Keratinocyte (primary cell): ENCODE measurements at regions not wholly inside any gene's neighbourhood (a gene's known extent, or its start where the extent isn't known, plus 50 kb on each side); places are given as distances from the start of the nearest gene placed in this dataset.

ENCODE experiments used
- DNase-seq: peaks from one replicate; pipeline ENCODE4 v3.0.0-alpha.2; 2011; ENCODE audit warnings: low read depth, missing footprints, low spot score
- FAIRE-seq: peaks from 2 replicates; lab custom pipeline; 2011; peaks lifted over from hg19 to GRCh38; lab: Jason Lieb, UNC
- H2AFZ ChIP-seq: 2 replicates; pipeline ENCODE4 v1.6.0; 2012; ENCODE audit warnings: low read length, control low read depth, inconsistent platforms; ENCODE audit not compliant: control insufficient read depth
- H3K27ac ChIP-seq: 2 replicates; pipeline ENCODE4 v1.5.1; 2011; ENCODE audit warnings: low read length; ENCODE audit not compliant: control insufficient read depth, insufficient read depth
- H3K27me3 ChIP-seq: 3 replicates; pipeline ENCODE4 v1.6.0; 2011; ENCODE audit warnings: low read length; ENCODE audit not compliant: control insufficient read depth, insufficient read depth; ENCODE audit errors: extremely low read depth
- H3K36me3 ChIP-seq, 2 experiments: 2 replicates in 1 of 2; 3 replicates in 1 of 2; pipeline ENCODE4 v1.5.1; 2011; ENCODE audit warnings: low read length in 2 of 2, mild to moderate bottlenecking in 1 of 2; ENCODE audit not compliant: control insufficient read depth in 2 of 2, insufficient read depth in 2 of 2; ENCODE audit errors: extremely low read depth in 1 of 2
- H3K4me1 ChIP-seq: 3 replicates; pipeline ENCODE4 v1.5.1; 2011; ENCODE audit warnings: low read length; ENCODE audit not compliant: control insufficient read depth, insufficient read depth; ENCODE audit errors: extremely low read depth
- H3K4me2 ChIP-seq: 3 replicates; pipeline ENCODE4 v1.6.0; 2011; ENCODE audit warnings: low read depth, low read length; ENCODE audit not compliant: control insufficient read depth, insufficient read depth; ENCODE audit errors: extremely low read depth
- H3K4me3 ChIP-seq, 3 experiments: fragments of 200-600 bp in 1 of 3; sonication (generic) in 1 of 3; 2 replicates in 2 of 3; 3 replicates in 1 of 3; pipeline ENCODE4 v1.5.1; 2011 to 2016; ENCODE audit warnings: low read length in 3 of 3, mild to moderate bottlenecking in 3 of 3, control low read depth in 2 of 3, inconsistent platforms in 1 of 3, low read depth in 1 of 3, mixed read lengths in 1 of 3, mixed run types in 1 of 3, moderate library complexity in 1 of 3; ENCODE audit not compliant: control insufficient read depth in 2 of 3, insufficient read depth in 2 of 3; ENCODE audit errors: extremely low read depth in 1 of 3
- H3K79me2 ChIP-seq: 2 replicates; pipeline ENCODE4 v1.6.0; 2012; ENCODE audit warnings: low read length; ENCODE audit not compliant: control insufficient read depth, insufficient read depth
- H3K9ac ChIP-seq: 3 replicates; pipeline ENCODE4 v1.6.0; 2011; ENCODE audit warnings: low read length; ENCODE audit not compliant: control insufficient read depth, insufficient read depth; ENCODE audit errors: extremely low read depth
- H3K9me1 ChIP-seq: 3 replicates; pipeline ENCODE4 v1.6.0; 2011; ENCODE audit warnings: low read length; ENCODE audit not compliant: control insufficient read depth, insufficient read depth; ENCODE audit errors: extremely low read depth
- H3K9me3 ChIP-seq: 2 replicates; pipeline ENCODE4 v1.5.1; 2012; ENCODE audit warnings: low read depth, low read length; ENCODE audit not compliant: control insufficient read depth
- H4K20me1 ChIP-seq: 3 replicates; pipeline ENCODE4 v1.6.0; 2011; ENCODE audit warnings: low read length; ENCODE audit not compliant: control insufficient read depth, insufficient read depth; ENCODE audit errors: extremely low read depth
- CTCF ChIP-seq, 3 experiments: IDR thresholded peaks in 1 of 3; conservative IDR thresholded peaks in 1 of 3; optimal IDR thresholded peaks in 1 of 3; 2 replicates in 2 of 3; 3 replicates in 1 of 3; pipeline versions ENCODE3 to v1.5.1; 2011; ENCODE audit warnings: low read length in 3 of 3, mild to moderate bottlenecking in 3 of 3, moderate library complexity in 2 of 3, control low read depth in 1 of 3, inconsistent platforms in 1 of 3; ENCODE audit not compliant: insufficient read depth in 2 of 3; ENCODE audit errors: extremely low read depth in 1 of 3
- EZH2 ChIP-seq: IDR thresholded peaks from one replicate; pipeline ENCODE4 v1.6.1; 2012; ENCODE audit warnings: inconsistent platforms, mild to moderate bottlenecking, low read length, moderate library complexity
- dilution Hi-C: fragments of 300-500 bp; cut with MboI; formaldehyde crosslinking; loops from one replicate; pipeline ENCODE4 v1.7.0; 2020; ENCODE audit warnings: low sequenced_read_pairs; ENCODE audit not compliant: extremely low pct_ligation_motif_present

- no peak overlapping the region for H2AFZ ChIP-seq
- no peaks in the 10 kb centered on the region for H3K36me3 ChIP-seq
- no peaks in the 10 kb centered on the region for H3K27me3 ChIP-seq
- H3K9me1 ChIP-seq, result no peaks in the 10 kb centered on the region
- H3K9me3 ChIP-seq, result no peaks in the 10 kb centered on the region
- H4K20me1 ChIP-seq, result no peaks in the 10 kb centered on the region
- no peak overlapping the region for H3K9ac ChIP-seq
- H3K4me3 ChIP-seq, result no peak overlapping the region
- H3K4me1 ChIP-seq, result no peaks in the 10 kb centered on the region
- H3K79me2 ChIP-seq, result no peaks in the 10 kb centered on the region
- H3K4me2 ChIP-seq, result no peak overlapping the region
- FAIRE-seq (no peak), DNase-seq (no peak)
- dilution Hi-C loops, result no loop called here
- no peak for TF ChIP-seq EZH2
- TF ChIP-seq CTCF (optimal IDR thresholded peaks at IDR 0.05 in 1 of 3, IDR thresholded peaks at IDR 0.05 in 1 of 3, conservative IDR thresholded peaks at IDR 0.05 in 1 of 3; ENCODE audit: extremely low read depth in 1 of 3, insufficient read depth in 2 of 3, low read length in 3 of 3), result no peak
- H3K27ac ChIP-seq, result no peak overlapping the region
Measured at GRCh38 chr9:99737649-99738048, 84.0 kb upstream of the NR4A3 start.

GRCh38 chr9:99743006-99743405, 78.7 kb upstream of the NR4A3 start:
- no peak for TF ChIP-seq EZH2
- TF ChIP-seq CTCF (optimal IDR thresholded peaks at IDR 0.05 in 1 of 3, IDR thresholded peaks at IDR 0.05 in 1 of 3, conservative IDR thresholded peaks at IDR 0.05 in 1 of 3; ENCODE audit: extremely low read depth in 1 of 3, insufficient read depth in 2 of 3, low read length in 3 of 3), result no peak
- no peak for FAIRE-seq

More at GRCh38 chr9:99743006-99743405, 78.7 kb upstream of the NR4A3 start:
- no peak overlapping the region for H3K9ac ChIP-seq
- H3K9me1 ChIP-seq, result no peaks in the 10 kb centered on the region
- dilution Hi-C loops, result no loop called here
- no peaks in the 10 kb centered on the region for H3K4me1 ChIP-seq
- no peak for DNase-seq
- H4K20me1 ChIP-seq, result no peaks in the 10 kb centered on the region
- no peaks in the 10 kb centered on the region for H3K79me2 ChIP-seq
- H3K4me2 ChIP-seq, result no peak overlapping the region
- H3K27ac ChIP-seq, result no peak overlapping the region
- no peaks in the 10 kb centered on the region for H3K36me3 ChIP-seq
- H3K27me3 ChIP-seq, result no peaks in the 10 kb centered on the region
- no peak overlapping the region for H2AFZ ChIP-seq
- H3K9me3 ChIP-seq, result no peaks in the 10 kb centered on the region
- H3K4me3 ChIP-seq, result no peak overlapping the region
